ENCODE measurements at regions not wholly inside any gene's neighbourhood (a gene's known extent, or its start where the extent isn't known, plus 50 kb on each side); places are given as distances from the start of the nearest gene placed in this dataset.

DNA sequence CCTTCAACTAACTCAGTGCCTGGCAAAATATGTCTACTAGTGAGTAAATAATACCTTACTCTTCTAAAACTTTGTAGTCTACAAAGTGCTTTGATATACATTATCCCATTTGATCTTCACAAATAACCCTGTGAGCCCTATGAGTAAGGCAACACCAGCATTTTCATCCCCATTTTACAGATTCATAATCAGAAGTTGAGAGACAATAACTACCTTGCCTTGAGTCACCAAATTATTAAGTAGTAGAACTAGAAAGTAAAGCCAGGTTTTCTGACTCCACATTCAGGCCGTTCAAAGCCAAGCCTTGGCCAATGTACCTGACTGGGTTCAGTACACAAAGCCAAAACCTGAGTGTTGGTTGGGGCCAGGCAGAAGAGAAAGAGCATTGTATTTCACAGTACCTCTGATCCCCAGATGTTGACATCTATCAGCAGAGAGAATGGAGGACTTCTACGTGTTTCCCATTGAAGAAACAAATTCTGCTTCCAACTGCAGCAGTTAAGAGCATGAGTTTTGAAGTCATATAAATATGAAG is 111.3 kb upstream of the LGSN start:
- Mint-ChIP-seq H3K27ac (no peak overlapping the region), H3K4me3 (no peak overlapping the region), H3K36me3 (no peaks in the 10 kb centered on the region), H3K27me3 (ENCODE audit: insufficient read depth, low read depth) (no peaks in the 10 kb centered on the region), H3K4me1 (no peaks in the 10 kb centered on the region), H3K9me3 (no peaks in the 10 kb centered on the region)
- Histone ChIP-seq H3K27ac (no peak overlapping the region), H2AFZ (replicated peaks) (no peak overlapping the region), H3K27me3 (no peaks in the 10 kb centered on the region), H3K36me3 (no peaks in the 10 kb centered on the region), H3K79me2 (ENCODE audit: low read depth) (no peaks in the 10 kb centered on the region), H3K9me3 (ENCODE audit: low read depth) (no peaks in the 10 kb centered on the region), H3K4me3 (no peak overlapping the region), H3K4me2 (no peak overlapping the region), H3K4me1 (no peaks in the 10 kb centered on the region), H3K9ac (no peak overlapping the region), H4K20me1 (ENCODE audit: low read depth) (no peaks in the 10 kb centered on the region), H3F3A (ENCODE audit: low read depth) (no peaks in the 10 kb centered on the region)
- no peak for DNase-seq (ENCODE audit: low spot score)
- TF ChIP-seq, protein P1, sequence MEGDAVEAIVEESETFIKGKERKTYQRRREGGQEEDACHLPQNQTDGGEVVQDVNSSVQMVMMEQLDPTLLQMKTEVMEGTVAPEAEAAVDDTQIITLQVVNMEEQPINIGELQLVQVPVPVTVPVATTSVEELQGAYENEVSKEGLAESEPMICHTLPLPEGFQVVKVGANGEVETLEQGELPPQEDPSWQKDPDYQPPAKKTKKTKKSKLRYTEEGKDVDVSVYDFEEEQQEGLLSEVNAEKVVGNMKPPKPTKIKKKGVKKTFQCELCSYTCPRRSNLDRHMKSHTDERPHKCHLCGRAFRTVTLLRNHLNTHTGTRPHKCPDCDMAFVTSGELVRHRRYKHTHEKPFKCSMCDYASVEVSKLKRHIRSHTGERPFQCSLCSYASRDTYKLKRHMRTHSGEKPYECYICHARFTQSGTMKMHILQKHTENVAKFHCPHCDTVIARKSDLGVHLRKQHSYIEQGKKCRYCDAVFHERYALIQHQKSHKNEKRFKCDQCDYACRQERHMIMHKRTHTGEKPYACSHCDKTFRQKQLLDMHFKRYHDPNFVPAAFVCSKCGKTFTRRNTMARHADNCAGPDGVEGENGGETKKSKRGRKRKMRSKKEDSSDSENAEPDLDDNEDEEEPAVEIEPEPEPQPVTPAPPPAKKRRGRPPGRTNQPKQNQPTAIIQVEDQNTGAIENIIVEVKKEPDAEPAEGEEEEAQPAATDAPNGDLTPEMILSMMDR (IDR thresholded peaks at IDR 0.05): no peak
- TF ChIP-seq EZH2phosphoT487 (IDR thresholded peaks at IDR 0.05) (no peak), EZH2 (IDR thresholded peaks at IDR 0.05) (no peak)

DNA sequence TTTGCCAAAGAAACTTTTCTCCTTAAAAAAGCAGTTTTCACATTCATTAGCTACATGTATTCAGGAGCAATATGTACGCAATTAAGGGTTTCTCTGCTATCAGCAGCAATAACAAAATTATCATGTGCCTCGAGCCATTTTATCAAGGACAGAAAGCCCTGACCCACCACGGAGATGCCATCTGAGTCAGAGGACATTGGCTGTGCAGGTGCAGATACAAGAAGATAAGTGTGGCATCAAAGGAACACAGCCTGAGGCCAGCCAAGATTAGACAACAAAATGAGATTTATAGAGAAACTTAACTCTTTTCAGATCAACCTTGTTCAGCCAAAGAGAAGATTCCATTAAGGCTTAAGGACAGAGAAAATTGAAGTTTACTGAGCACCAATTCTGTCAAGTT is 115.2 kb upstream of the LGSN start:
- Histone ChIP-seq H3K4me3 (no peak overlapping the region), H3K27me3 (no peaks in the 10 kb centered on the region), H3K9ac (no peak overlapping the region), H3K36me3 (no peaks in the 10 kb centered on the region), H3K4me1 (no peaks in the 10 kb centered on the region), H3K4me2 (no peak overlapping the region), H3K79me2 (ENCODE audit: low read depth) (no peaks in the 10 kb centered on the region), H3K27ac (no peak overlapping the region), H3F3A (ENCODE audit: low read depth) (no peaks in the 10 kb centered on the region), H2AFZ (replicated peaks) (no peak overlapping the region), H3K9me3 (ENCODE audit: low read depth) (no peaks in the 10 kb centered on the region), H4K20me1 (ENCODE audit: low read depth) (no peaks in the 10 kb centered on the region)
- Mint-ChIP-seq H3K27me3 (ENCODE audit: insufficient read depth, low read depth) (no peaks in the 10 kb centered on the region), H3K27ac (no peak overlapping the region), H3K4me1 (no peaks in the 10 kb centered on the region), H3K36me3 (no peaks in the 10 kb centered on the region), H3K9me3 (peaks cover 2% of the 10 kb centered on the region), H3K4me3 (no peak overlapping the region)
- no peak for TF ChIP-seq EZH2phosphoT487 (IDR thresholded peaks at IDR 0.05)
- TF ChIP-seq EZH2 (IDR thresholded peaks at IDR 0.05): no peak
- TF ChIP-seq, protein P1 (IDR thresholded peaks at IDR 0.05): no peak
- no peak for DNase-seq (ENCODE audit: low spot score)

DNA sequence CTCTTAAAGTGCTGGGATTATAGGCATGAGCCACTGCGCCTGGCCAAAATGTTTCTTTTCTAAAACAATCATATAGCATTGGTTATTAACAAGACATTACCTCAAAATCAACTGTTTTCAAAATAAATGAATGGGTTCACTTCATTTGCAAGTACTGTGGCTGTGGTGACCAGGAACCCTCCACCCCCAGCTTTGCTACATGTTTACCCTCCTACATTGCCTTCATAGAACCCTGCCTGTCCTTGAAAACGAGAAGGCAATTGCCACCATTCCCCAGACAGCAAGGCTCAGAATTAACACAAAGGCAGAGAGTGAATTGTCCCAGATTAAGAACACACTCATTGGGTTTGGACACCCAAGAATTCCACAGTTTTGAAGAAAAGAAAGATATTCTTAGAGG is 116.6 kb upstream of the LGSN start:
- H2AFZ ChIP-seq (replicated peaks): no peak overlapping the region
- H3K27ac Mint-ChIP-seq: no peak overlapping the region

More for the DNA sequence above, 116.6 kb upstream of the LGSN start:
- Mint-ChIP-seq H3K27me3 (ENCODE audit: insufficient read depth, low read depth) (no peaks in the 10 kb centered on the region), H3K9me3 (peaks cover 2% of the 10 kb centered on the region), H3K4me3 (no peak overlapping the region), H3K4me1 (no peaks in the 10 kb centered on the region), H3K36me3 (no peaks in the 10 kb centered on the region)
- no peaks in the 10 kb centered on the region for H4K20me1 ChIP-seq (ENCODE audit: low read depth)
- no peak overlapping the region for H3K4me2 ChIP-seq
- TF ChIP-seq EZH2 (IDR thresholded peaks at IDR 0.05) (no peak), EZH2phosphoT487 (IDR thresholded peaks at IDR 0.05) (no peak)
- TF ChIP-seq, protein P1 (IDR thresholded peaks at IDR 0.05): no peak
- no peak overlapping the region for H3K27ac ChIP-seq
- no peaks in the 10 kb centered on the region for H3K79me2 ChIP-seq (ENCODE audit: low read depth)
- H3K4me1 ChIP-seq: no peaks in the 10 kb centered on the region
- no peaks in the 10 kb centered on the region for H3F3A ChIP-seq (ENCODE audit: low read depth)
- no peak for DNase-seq (ENCODE audit: low spot score)
- no peak overlapping the region for H3K9ac ChIP-seq
- no peaks in the 10 kb centered on the region for H3K9me3 ChIP-seq (ENCODE audit: low read depth)
- no peaks in the 10 kb centered on the region for H3K36me3 ChIP-seq
- H3K27me3 ChIP-seq: no peaks in the 10 kb centered on the region
- H3K4me3 ChIP-seq: no peak overlapping the region

Data from neural progenitor cell (in vitro differentiated cells).